NCI-H2029 (cell line): ENCODE measurements at regions not wholly inside any gene's neighbourhood (a gene's known extent, or its start where the extent isn't known, plus 50 kb on each side); places are given as distances from the start of the nearest gene placed in this dataset.

Experiments
- DNase-seq: peaks from one replicate; lab custom pipeline; 2025; lab: John Stamatoyannopoulos, UW

DNA sequence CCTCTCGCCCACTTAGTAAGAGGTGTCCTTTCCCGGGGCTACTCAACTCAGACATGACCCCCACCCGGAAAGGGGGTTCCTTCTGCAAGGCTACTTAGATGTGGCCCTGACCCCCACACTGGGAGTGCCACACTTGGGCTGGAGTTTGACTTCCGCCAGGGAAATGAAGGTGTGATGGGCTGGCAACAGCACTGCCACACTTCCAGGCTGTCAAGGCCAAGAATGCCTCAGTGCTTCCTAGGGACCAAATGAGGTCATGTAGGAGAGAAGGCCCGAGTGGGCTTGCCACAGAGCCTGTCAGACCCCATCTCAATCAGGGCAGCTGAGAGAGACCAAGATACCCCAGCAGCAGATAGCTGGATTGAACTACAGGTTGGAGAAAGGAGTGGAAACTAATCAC is 55.5 kb downstream of the DRD1 start:
- no peak for DNase-seq

DNA sequence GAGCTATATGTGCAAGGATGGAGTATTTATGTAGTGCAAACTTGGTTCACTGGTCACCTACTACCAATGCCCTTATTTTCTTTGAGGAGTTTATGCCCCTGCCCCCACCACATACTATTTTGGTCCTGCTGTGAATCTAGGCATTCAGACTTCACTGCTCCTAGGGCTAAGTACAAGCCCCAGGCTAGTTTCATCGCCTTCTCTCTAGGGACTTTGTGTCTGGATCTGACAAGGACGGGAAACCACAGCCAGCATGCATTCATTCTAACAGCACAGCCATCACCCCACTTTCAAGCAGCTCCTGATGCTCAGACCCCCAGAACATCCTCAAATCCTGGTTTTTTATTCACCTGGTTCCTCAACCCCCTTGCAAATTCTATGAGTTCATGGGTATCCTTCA is 56.8 kb downstream of the DRD1 start:
- DNase-seq, result no peak

GRCh38 chr5:175386526-175386925 is 57.5 kb downstream of the DRD1 start:
- DNase-seq, result no peak

DNA sequence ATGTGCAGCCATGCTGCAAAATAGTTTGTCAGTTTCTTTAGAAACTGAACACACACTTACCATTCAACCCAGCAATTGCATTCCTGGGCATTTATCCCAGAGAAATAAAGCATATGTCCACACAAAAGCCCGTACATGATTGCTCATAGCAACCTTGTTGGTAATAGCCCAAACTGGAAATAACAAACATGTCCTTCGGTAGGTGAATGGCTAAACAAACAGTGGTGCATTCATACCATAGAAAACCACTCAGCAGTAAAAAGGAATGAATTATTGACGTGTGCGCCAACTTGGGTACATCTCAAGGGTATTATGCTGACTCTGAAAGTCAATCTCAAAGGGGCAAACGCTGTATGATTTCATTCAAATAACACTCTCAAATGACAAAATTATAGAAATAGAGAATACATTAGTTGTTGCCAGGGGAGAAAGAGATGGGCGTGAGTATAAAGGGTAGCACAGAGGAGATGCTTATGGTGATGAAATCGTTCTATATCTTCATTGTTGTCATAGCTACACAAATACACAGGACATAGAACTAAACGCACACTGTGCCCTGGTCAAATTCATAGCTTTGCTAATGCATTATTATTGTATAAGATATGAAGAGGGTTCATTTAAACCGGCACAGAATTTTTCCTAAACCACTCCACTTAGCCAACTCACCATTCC is 58.2 kb downstream of the DRD1 start:
- peak; percentile 96 for DNase-seq

DNA sequence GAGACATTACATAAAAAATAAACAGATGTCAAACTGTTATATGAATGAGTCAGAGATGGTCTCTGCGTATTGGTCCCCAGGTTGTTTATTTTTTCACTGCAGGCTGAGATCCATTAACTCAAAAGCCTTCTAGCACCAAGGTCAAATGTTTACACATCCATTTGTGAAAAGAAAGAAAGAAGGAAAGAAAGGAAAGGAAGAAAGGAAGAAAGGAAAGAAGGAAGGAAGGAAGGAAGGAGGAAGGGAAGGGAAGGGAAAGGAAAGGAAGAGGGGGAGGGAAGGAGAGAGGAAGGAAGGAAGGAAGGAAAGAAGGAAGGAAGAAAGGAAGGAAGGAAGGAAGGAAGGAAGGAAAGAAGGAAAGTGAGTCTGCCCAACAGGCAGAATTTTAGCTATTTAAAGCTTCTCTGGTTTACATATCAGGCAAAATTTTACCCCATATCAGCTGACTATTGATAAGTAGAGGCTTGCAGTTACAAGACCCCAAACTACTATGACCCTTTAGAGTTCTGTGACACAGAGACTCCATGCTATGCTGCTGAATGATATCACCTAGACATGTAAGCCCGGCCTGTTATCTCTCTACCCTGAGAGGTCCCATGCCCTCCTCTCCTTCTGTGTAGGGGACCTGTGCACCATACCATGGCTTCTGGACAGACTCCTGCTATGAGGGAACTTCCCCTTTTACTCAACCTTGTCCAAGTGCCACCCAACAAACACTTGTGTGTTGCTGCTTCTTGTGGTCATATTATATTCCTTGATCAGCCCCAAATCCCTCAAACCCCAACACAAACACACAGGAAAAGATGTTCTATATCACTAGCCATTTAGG is 59.0 kb downstream of the DRD1 start:
- DNase-seq, result peak; percentile 5

DNA sequence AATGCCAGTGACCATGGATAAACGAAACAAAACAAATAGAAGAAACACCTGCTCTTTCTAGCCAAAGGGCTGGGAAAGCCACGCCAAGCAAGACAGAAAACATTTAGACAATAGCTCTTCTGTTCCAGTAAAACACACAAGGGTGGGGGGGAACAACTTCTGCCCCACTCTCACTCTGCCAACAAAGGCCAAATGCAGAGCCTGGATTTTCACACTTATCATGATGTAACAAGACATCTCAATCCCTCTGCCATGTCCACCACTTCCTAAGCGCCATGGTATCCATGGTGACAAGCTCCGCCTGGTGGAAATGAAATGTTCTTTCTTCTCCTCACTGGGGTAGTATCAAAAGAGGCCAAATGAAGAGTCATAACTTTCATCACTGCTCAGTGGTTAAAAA is 60.6 kb downstream of the DRD1 start:
- peak; percentile 70 for DNase-seq

GRCh38 chr5:175382171-175382570 is 61.8 kb downstream of the DRD1 start:
- DNase-seq, result no peak

DNA sequence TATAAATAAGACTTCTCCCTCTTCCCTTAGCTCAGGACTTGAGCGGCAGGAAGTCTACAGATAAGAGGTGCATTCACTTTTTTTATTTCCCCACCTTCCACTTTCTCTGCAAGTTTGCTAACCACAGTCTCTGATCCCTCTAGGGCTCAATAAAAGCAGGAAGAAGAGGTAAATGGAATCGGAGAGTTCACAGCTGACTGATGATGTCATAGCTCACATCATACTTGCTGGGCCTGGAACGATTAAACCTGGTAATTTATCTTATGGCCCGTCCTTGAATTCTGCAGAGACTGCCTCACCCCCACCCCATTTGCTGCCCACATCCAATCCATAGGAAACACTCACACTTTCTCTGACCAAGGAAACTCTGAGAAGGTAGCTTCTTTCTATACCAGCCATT is 62.9 kb downstream of the DRD1 start:
- no peak for DNase-seq

- DNase-seq, result no peak
Observed at GRCh38 chr5:175380701-175381100, 63.3 kb downstream of the DRD1 start.

GRCh38 chr5:175379867-175380266 is 64.1 kb downstream of the DRD1 start:
- DNase-seq, result no peak

DNA sequence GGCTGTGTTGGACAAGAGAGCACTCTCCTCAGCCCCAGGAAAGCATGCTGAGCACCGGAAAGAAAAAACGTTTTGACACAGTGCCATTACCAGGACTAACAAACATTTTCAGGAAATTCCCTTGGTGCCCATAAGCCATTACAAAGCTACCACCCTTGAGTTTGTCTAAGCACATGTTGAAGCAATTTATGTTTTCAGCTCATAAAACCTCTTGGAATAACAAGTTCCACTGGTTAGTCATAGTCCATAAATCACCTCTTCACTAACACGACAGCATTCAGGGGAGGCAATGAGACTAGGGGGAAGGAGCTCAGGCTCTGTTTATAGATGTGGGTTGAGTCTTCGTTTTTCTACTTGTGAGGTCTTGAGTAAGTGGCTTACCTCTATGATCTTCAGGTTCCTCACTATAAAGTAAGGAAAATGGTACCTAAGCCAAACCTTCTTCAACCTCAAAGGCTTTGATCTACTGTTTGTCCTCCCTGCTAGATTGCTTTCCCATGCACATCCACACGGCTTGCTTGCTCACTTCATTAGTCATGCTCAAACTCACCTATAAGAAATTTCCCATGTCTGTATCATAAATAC is 65.4 kb downstream of the DRD1 start:
- peak; percentile 32 for DNase-seq

DNA sequence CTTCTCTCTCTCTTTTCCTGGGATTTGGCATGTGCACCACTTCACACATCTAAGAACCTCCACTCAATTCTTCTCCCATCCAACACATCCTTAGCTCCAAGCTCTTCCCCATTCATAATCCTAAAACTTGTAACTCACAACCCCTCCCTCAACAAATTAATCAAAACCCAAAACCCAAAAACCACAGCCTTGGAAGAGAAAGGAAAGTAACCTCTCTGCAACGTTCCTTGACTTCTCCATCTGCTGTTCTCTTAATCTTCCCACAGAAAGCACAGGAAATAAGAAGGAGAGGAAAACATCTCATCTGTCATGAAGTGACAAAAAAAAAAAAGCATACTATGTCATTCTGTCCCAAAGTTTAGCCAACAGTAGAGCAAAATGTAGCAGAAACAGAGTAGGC is 66.2 kb downstream of the DRD1 start:
- no peak for DNase-seq

GRCh38 chr5:175374166-175374875 is 69.7 kb downstream of the DRD1 start:
- DNase-seq, result no peak

DNA sequence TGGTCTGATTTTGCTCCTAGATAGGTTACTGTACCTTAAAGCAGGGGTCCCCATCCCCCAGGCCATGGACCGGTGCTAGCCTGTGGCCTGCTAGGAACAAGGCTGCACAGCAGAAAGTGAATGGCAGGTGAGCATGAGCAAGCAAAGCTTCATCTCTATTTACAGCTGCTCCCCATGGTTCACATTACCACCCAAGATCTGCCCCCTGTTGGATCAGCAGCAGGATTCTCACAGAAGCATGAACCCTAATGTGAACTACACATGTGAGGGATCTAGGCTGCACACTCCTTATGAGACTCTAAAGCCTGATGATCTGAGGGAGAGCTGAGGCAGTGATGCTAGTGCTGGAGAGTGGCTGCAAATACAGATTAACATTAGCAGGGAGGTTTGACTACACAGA is 78.1 kb downstream of the DRD1 start:
- no peak for DNase-seq

DNA sequence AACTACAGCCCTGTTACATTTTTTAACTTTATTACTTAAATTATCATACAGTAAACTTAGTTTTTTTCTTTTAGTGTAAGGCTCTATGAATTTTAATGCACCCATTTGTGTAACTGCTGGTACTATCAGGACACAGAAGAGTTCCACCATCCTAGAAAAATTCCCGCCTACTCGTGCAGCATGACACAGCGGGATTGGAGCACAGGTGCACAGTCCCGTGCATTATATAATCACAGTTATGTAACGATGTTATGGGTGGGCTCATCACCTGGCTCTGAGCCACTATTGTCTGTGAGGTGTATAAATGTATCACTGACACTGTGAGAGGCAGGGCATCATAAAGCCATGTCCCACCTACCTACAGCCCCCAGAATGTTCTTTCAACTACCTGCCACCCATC is 80.7 kb downstream of the DRD1 start:
- DNase-seq, result no peak

- DNase-seq, result no peak
Observed at GRCh38 chr5:175357995-175358394, 86.0 kb downstream of the DRD1 start.

DNA sequence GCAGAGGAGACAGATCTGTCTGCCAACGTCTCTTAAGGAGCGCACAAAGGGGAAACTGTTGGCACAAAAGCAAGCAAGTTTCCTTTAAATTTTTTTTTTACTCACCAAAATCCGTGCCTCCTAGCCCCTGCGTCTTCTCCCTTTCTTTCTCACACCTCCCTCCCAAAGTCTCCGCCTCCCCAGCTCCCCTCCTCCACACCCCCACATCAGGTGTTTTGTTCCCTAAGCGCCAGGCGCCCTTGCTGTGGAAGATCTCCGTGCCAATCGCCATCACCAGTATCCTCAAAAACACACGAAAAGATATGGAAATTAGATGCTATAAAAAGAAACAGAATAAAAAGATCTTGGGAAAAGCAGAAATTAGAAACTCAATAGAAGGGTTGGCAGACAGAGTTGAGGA is 87.6 kb downstream of the DRD1 start:
- DNase-seq, result no peak

GRCh38 chr5:175354964-175355363 is 89.0 kb downstream of the DRD1 start:
- no peak for DNase-seq

GRCh38 chr5:175353926-175354325 is 90.1 kb downstream of the DRD1 start:
- DNase-seq, result no peak

DNA sequence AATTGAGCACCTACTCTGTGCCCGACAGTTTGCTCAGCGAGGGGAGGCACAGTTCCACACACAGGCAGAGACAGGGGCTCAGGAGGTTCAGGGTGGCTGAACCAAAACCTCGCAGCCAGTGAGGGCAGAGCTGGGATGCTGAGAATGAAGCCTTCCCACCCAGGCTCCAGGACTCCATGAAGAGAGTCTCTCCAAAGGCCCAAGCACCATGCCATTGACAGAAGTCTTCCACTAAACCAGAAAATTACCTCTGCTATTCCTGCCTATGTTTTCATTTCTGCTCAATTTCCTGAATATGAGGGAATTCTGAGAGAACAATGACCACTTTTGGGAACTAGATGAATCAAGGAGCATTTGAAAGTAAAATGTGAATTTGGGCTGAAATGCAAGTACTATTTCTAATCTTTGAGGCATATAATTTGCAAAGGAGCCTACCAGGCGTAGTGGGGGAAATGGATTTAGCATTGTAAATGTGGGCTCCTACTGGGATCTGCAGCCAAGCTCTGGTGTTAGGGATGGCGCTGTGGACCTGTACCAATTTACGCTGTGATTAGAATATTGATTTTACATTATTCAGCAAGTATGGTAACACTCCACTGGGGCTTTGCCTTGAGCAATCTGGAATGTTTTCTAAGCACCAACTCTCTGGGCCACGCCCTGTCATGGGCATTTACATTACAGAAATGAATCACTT is 91.9 kb downstream of the DRD1 start:
- no peak for DNase-seq

GRCh38 chr5:175351126-175351525 is 92.9 kb downstream of the DRD1 start:
- peak; percentile 9 for DNase-seq

DNA sequence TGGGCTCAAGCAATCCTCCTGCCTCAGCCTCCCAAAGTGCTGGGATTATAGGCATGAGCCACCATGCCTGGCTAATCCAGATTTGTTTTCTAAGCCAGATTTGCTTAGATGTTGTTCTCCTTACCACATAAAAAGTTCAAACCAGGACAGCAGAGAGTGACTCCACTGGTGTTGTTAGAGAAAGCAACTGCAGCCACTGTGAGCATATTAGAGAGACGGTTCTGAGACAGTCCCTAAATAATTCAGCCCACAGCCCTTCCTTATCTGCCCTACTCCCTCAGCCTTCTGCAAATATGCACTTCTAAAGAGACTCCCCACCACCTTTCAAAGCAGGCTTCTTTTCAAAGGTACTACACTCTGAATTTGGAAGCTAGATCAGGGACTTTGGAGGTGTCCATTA is 96.1 kb downstream of the DRD1 start:
- no peak for DNase-seq
